ENCODE measurements at regions not wholly inside any gene's neighbourhood (a gene's known extent, or its start where the extent isn't known, plus 50 kb on each side); places are given as distances from the start of the nearest gene placed in this dataset.
"Not testable (repeated sequence)": the region's sequence is repeated elsewhere in the genome, so short reads cannot be mapped to it uniquely, and the experiment has no call there.

GRCh38 chr11:23484618-23485017 lies 624.3 kb upstream of the CCDC179 start:
- H3K4me3 ChIP-seq (ENCODE audit: insufficient read depth, low read depth, low read length); H2AFZ ChIP-seq (ENCODE audit: low read depth, low read length); H3K4me1 ChIP-seq (ENCODE audit: insufficient read depth, low read length); H4K20me1 ChIP-seq (ENCODE audit: insufficient read depth, low read length); H3K4me3 Mint-ChIP-seq (ENCODE audit: unreplicated experiment); H3K4me2 ChIP-seq (ENCODE audit: low read length); DNase-seq (ENCODE audit: low read depth); H3K27me3 ChIP-seq (ENCODE audit: insufficient read depth, low read length); FAIRE-seq; H3K36me3 ChIP-seq (ENCODE audit: insufficient read depth, low read length); H3K9me3 Mint-ChIP-seq (ENCODE audit: unreplicated experiment); H3K9me3 ChIP-seq (ENCODE audit: insufficient read depth, low read depth, low read length); H3K79me2 ChIP-seq (ENCODE audit: insufficient read depth, low read length); H3K27ac ChIP-seq (ENCODE audit: low read depth, low read length); H3K27ac Mint-ChIP-seq (ENCODE audit: unreplicated experiment); H3K36me3 Mint-ChIP-seq (ENCODE audit: low read depth, unreplicated experiment); H3K9ac ChIP-seq (ENCODE audit: low read length); H3K4me1 Mint-ChIP-seq (ENCODE audit: low read depth, unreplicated experiment); H3K27me3 Mint-ChIP-seq (ENCODE audit: low read depth, unreplicated experiment): not testable (repeated sequence)

GRCh38 chr11:23490557-23491235 lies 630.4 kb upstream of the CCDC179 start:
- H3K4me2 ChIP-seq (ENCODE audit: low read length), result no peak overlapping the region
- no peaks in the 10 kb centered on the region for H3K4me1 ChIP-seq (ENCODE audit: insufficient read depth, low read length)
- H2AFZ ChIP-seq (ENCODE audit: low read depth, low read length), result no peak overlapping the region
- DNase-seq (ENCODE audit: low read depth) (no peak), FAIRE-seq (no peak)
- H3K79me2 ChIP-seq (ENCODE audit: insufficient read depth, low read length), result no peaks in the 10 kb centered on the region
- H3K27ac ChIP-seq (ENCODE audit: low read depth, low read length), result no peak overlapping the region
- no peaks in the 10 kb centered on the region for H3K36me3 ChIP-seq (ENCODE audit: insufficient read depth, low read length)
- no peaks in the 10 kb centered on the region for H4K20me1 ChIP-seq (ENCODE audit: insufficient read depth, low read length)
- Mint-ChIP-seq H3K27me3 (ENCODE audit: low read depth, unreplicated experiment) (no peaks in the 10 kb centered on the region), H3K27ac (ENCODE audit: unreplicated experiment) (no peak overlapping the region), H3K4me1 (ENCODE audit: low read depth, unreplicated experiment) (no peaks in the 10 kb centered on the region), H3K9me3 (ENCODE audit: unreplicated experiment) (peaks cover 2% of the 10 kb centered on the region), H3K36me3 (ENCODE audit: low read depth, unreplicated experiment) (no peaks in the 10 kb centered on the region), H3K4me3 (ENCODE audit: unreplicated experiment) (no peak overlapping the region)
- H3K27me3 ChIP-seq (ENCODE audit: insufficient read depth, low read length), result no peaks in the 10 kb centered on the region
- no peaks in the 10 kb centered on the region for H3K9me3 ChIP-seq (ENCODE audit: insufficient read depth, low read depth, low read length)
- no peak overlapping the region for H3K4me3 ChIP-seq (ENCODE audit: insufficient read depth, low read depth, low read length)
- TF ChIP-seq CTCF (IDR thresholded peaks at IDR 0.05; ENCODE audit: insufficient read depth, low read depth, low read length) (no peak), EZH2 (IDR thresholded peaks at IDR 0.05; ENCODE audit: insufficient read depth, low read length) (no peak)
- no peak overlapping the region for H3K9ac ChIP-seq (ENCODE audit: low read length)

GRCh38 chr11:23494981-23495380 lies 634.7 kb upstream of the CCDC179 start:
- no peaks in the 10 kb centered on the region for H3K36me3 Mint-ChIP-seq (ENCODE audit: low read depth, unreplicated experiment)
- Histone ChIP-seq H3K27me3 (ENCODE audit: insufficient read depth, low read length) (no peaks in the 10 kb centered on the region), H3K36me3 (ENCODE audit: insufficient read depth, low read length) (no peaks in the 10 kb centered on the region), H3K27ac (ENCODE audit: low read depth, low read length) (no peak overlapping the region), H4K20me1 (ENCODE audit: insufficient read depth, low read length) (no peaks in the 10 kb centered on the region), H3K9ac (ENCODE audit: low read length) (no peak overlapping the region), H2AFZ (ENCODE audit: low read depth, low read length) (no peak overlapping the region), H3K4me1 (ENCODE audit: insufficient read depth, low read length) (no peaks in the 10 kb centered on the region), H3K9me3 (ENCODE audit: insufficient read depth, low read depth, low read length) (no peaks in the 10 kb centered on the region), H3K4me2 (ENCODE audit: low read length) (no peak overlapping the region), H3K79me2 (ENCODE audit: insufficient read depth, low read length) (no peaks in the 10 kb centered on the region), H3K4me3 (ENCODE audit: insufficient read depth, low read depth, low read length) (no peak overlapping the region)
- no peak for DNase-seq (ENCODE audit: low read depth)
- H3K9me3 Mint-ChIP-seq (ENCODE audit: unreplicated experiment), result peaks cover 2% of the 10 kb centered on the region
- H3K27ac Mint-ChIP-seq (ENCODE audit: unreplicated experiment), result no peak overlapping the region
- H3K4me3 Mint-ChIP-seq (ENCODE audit: unreplicated experiment), result no peak overlapping the region
- no peak for FAIRE-seq
- no peaks in the 10 kb centered on the region for H3K27me3 Mint-ChIP-seq (ENCODE audit: low read depth, unreplicated experiment)
- TF ChIP-seq EZH2 (IDR thresholded peaks at IDR 0.05; ENCODE audit: insufficient read depth, low read length) (no peak), CTCF (IDR thresholded peaks at IDR 0.05; ENCODE audit: insufficient read depth, low read depth, low read length) (no peak)
- no peaks in the 10 kb centered on the region for H3K4me1 Mint-ChIP-seq (ENCODE audit: low read depth, unreplicated experiment)
